ENCODE measurements at regions not wholly inside any gene's neighbourhood (a gene's known extent, or its start where the extent isn't known, plus 50 kb on each side); places are given as distances from the start of the nearest gene placed in this dataset.
"Not testable (repeated sequence)": the region's sequence is repeated elsewhere in the genome, so short reads cannot be mapped to it uniquely, and the experiment has no call there.

DNA sequence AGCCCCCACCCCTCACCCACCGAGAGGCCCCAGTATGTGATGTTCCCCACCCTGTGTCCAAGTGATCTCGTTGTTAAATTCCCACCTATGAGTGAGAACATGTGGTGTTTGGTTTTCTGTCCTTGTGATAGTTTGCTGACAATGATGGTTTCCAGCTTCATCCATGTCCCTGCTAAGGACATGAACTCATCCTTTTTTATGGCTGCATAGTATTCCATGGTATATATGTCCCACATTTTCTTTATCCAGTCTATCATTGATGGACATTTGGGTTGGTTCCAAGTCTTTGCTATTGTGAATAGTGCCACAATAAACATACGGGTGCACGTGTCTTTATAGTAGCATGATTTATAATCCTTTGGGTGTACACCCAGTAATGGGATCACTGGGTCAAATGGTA, 79.2 kb downstream of the PXDC1 start:
- not testable (repeated sequence) for H3K4me1 ChIP-seq (ENCODE audit: insufficient read depth, low read length); H3K36me3 ChIP-seq (ENCODE audit: insufficient read depth, low read length); H3K27me3 ChIP-seq (ENCODE audit: insufficient read depth, low read length); H3K9ac ChIP-seq (ENCODE audit: low read depth, low read length); H3K4me3 ChIP-seq (ENCODE audit: low read length); H3K27ac ChIP-seq (ENCODE audit: low read depth, low read length)
- H3K9me3 ChIP-seq (ENCODE audit: insufficient read depth, low read depth, low read length) = peaks cover 14% of the 10 kb centered on the region
- 77% methylated on average over 3 of the region's 4 CpGs for WGBS

DNA sequence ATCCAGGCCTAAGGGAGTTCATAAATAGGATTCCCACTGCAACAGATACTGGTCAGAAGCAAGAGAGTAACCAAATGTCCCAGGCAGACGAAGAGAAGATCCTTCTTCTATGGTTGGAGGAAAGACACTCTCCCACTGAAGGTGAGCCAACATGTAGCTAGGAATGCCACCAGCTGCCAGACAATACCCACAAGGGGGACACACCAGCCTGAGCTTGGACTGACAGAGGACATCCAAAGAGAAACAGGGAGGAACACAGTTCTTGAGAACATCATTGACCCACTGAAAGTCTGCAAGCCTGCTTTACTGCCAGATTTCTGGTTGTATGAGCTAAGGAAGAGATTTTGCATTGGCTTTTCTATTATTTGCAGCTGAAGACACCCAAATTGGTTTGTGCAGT, 80.1 kb downstream of the PXDC1 start:
- no peak overlapping the region for H3K4me3 ChIP-seq (ENCODE audit: low read length)
- no peak overlapping the region for H3K27ac ChIP-seq (ENCODE audit: low read depth, low read length)
- 100% methylated on average over 1 of the region's 1 CpG for WGBS
- no peaks in the 10 kb centered on the region for H3K27me3 ChIP-seq (ENCODE audit: insufficient read depth, low read length)
- H3K36me3 ChIP-seq (ENCODE audit: insufficient read depth, low read length) = no peaks in the 10 kb centered on the region
- H3K4me1 ChIP-seq (ENCODE audit: insufficient read depth, low read length) = no peaks in the 10 kb centered on the region
- no peak overlapping the region for H3K9ac ChIP-seq (ENCODE audit: low read depth, low read length)
- H3K9me3 ChIP-seq (ENCODE audit: insufficient read depth, low read depth, low read length) = peaks cover 14% of the 10 kb centered on the region

DNA sequence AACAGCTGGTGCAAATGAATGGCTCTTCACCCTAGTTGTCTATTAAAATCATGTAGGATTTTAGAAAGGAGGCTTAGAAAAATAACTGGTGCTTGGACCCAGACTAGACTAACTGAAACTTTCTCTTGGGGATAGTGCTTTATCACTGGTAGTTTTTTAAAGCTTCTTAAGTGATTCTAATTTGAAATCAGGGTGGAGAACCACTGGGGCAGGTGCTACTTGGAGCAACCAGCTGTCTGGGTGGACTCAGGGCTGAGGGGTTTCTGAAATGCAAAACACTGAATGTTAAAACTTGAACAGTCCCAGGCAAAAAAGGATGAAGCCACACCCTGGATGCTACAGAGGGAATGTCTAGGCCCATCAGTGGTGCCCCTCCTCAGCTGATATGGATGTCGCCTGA, 81.2 kb downstream of the PXDC1 start:
- Histone ChIP-seq H3K4me1 (ENCODE audit: insufficient read depth, low read length) (peaks cover 4% of the 10 kb centered on the region), H3K4me3 (ENCODE audit: low read length) (no peak overlapping the region), H3K27me3 (ENCODE audit: insufficient read depth, low read length) (no peaks in the 10 kb centered on the region), H3K9ac (ENCODE audit: low read depth, low read length) (no peak overlapping the region), H3K27ac (ENCODE audit: low read depth, low read length) (no peak overlapping the region), H3K9me3 (ENCODE audit: insufficient read depth, low read depth, low read length) (peaks cover 14% of the 10 kb centered on the region), H3K36me3 (ENCODE audit: insufficient read depth, low read length) (no peaks in the 10 kb centered on the region)
- 86% methylated on average over 1 of the region's 1 CpG for WGBS

DNA sequence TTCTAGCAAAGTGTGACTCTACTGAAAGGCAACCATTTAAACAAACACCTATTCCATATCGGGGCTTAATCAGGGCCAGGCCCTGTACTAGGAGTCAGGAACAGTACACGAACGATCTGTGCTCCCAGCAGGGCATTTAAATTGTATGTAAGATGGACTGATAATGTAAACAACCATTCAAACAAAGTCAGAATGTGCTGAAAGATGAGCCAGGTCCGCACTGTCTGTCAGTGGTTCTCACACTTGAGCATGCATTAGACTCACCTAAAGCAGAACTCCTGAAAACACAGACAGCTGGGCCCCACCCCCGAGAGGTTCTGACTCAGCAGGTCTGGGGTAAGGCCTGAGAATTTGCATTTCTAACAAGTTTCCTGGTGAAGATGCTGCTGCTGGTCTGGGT, 81.6 kb downstream of the PXDC1 start:
- no peaks in the 10 kb centered on the region for H3K27me3 ChIP-seq (ENCODE audit: insufficient read depth, low read length)
- no peak overlapping the region for H3K27ac ChIP-seq (ENCODE audit: low read depth, low read length)
- H3K4me3 ChIP-seq (ENCODE audit: low read length) = no peak overlapping the region
- no peak overlapping the region for H3K9ac ChIP-seq (ENCODE audit: low read depth, low read length)
- WGBS = 84% methylated on average over 5 of the region's 5 CpGs
- peaks cover 14% of the 10 kb centered on the region for H3K9me3 ChIP-seq (ENCODE audit: insufficient read depth, low read depth, low read length)
- H3K36me3 ChIP-seq (ENCODE audit: insufficient read depth, low read length) = no peaks in the 10 kb centered on the region
- H3K4me1 ChIP-seq (ENCODE audit: insufficient read depth, low read length) = peaks cover 9% of the 10 kb centered on the region

DNA sequence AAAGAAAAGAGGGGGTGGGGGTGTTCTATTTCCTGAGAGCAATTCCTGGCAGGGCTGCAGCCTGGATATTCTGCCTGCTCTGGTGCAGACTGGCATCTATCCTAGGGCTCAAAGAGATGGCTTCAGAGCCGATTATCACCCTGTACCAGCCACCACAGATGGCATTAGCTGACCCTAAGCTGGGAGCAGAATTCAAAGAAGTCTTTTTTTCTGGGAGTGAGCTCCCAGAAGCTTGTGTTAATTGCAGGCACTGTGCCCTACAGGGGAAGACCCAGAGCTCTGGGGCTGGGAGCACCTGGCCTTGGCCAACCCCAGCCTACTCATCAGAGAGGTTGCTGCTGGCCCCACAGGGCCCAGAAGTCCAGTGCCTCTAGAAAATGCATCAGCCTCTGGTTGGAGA, 85.9 kb downstream of the PXDC1 start:
- H3K4me3 ChIP-seq (ENCODE audit: low read length) = no peak overlapping the region
- peaks cover 18% of the 10 kb centered on the region for H3K4me1 ChIP-seq (ENCODE audit: insufficient read depth, low read length)
- H3K27me3 ChIP-seq (ENCODE audit: insufficient read depth, low read length) = no peaks in the 10 kb centered on the region
- H3K9me3 ChIP-seq (ENCODE audit: insufficient read depth, low read depth, low read length) = peaks cover 14% of the 10 kb centered on the region
- 86% methylated on average over 1 of the region's 1 CpG for WGBS
- H3K9ac ChIP-seq (ENCODE audit: low read depth, low read length) = no peak overlapping the region
- no peaks in the 10 kb centered on the region for H3K36me3 ChIP-seq (ENCODE audit: insufficient read depth, low read length)
- H3K27ac ChIP-seq (ENCODE audit: low read depth, low read length) = no peak overlapping the region

DNA sequence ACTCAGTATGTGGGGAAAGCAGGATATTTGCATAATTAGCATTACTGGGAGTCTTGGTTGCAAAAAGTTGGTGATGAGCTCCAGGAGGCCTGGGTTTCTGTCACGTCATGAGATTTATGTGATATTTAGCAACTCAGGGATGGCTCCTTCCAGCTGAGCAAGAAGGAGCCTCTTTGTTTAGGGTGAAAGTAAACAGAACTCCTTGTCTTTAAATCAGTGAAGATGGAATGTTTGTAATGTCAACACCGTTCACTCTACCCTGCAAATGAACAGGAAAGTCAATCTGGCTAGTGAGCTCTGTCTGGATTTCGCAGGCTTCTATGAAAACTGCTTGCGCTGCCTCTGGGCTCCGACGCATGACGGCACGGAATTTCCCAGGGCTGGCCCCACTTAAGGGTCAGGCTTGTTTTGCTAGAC, 86.9 kb downstream of the PXDC1 start:
- no peak overlapping the region for H3K4me3 ChIP-seq (ENCODE audit: low read length)
- H3K9ac ChIP-seq (ENCODE audit: low read depth, low read length) = no peak overlapping the region
- peaks cover 18% of the 10 kb centered on the region for H3K4me1 ChIP-seq (ENCODE audit: insufficient read depth, low read length)
- no peaks in the 10 kb centered on the region for H3K27me3 ChIP-seq (ENCODE audit: insufficient read depth, low read length)
- H3K27ac ChIP-seq (ENCODE audit: low read depth, low read length) = peak overlapping the region; percentile 16; the same call in 1 of the 2 replicates
- no peaks in the 10 kb centered on the region for H3K36me3 ChIP-seq (ENCODE audit: insufficient read depth, low read length)
- WGBS = 61% methylated on average over 8 of the region's 8 CpGs
- H3K9me3 ChIP-seq (ENCODE audit: insufficient read depth, low read depth, low read length) = peaks cover 13% of the 10 kb centered on the region

DNA sequence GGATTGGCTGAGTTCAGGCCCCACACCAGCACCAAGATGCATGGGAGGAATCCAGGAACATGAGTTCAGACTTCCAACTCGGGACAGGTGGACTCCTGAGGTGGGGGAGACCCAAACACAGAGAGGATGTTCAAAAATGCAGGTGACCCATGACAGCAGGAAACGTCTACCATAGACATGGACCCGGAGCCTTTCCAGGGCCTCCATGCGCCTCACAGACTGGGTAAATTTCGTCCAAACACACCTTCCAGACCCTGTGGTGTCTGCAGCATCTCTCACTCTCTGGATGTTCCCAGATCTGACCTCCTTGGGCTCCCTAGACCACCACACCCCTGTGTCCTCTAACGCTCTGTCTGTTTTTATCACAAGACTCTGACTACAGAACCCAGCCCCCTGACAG, 87.7 kb downstream of the PXDC1 start:
- Histone ChIP-seq H3K9ac (ENCODE audit: low read depth, low read length) (no peak overlapping the region), H3K36me3 (ENCODE audit: insufficient read depth, low read length) (no peaks in the 10 kb centered on the region), H3K27ac (ENCODE audit: low read depth, low read length) (no peak overlapping the region), H3K27me3 (ENCODE audit: insufficient read depth, low read length) (no peaks in the 10 kb centered on the region), H3K4me3 (ENCODE audit: low read length) (no peak overlapping the region), H3K9me3 (ENCODE audit: insufficient read depth, low read depth, low read length) (peaks cover 5% of the 10 kb centered on the region), H3K4me1 (ENCODE audit: insufficient read depth, low read length) (peaks cover 18% of the 10 kb centered on the region)
- 91% methylated on average over 6 of the region's 6 CpGs for WGBS

DNA sequence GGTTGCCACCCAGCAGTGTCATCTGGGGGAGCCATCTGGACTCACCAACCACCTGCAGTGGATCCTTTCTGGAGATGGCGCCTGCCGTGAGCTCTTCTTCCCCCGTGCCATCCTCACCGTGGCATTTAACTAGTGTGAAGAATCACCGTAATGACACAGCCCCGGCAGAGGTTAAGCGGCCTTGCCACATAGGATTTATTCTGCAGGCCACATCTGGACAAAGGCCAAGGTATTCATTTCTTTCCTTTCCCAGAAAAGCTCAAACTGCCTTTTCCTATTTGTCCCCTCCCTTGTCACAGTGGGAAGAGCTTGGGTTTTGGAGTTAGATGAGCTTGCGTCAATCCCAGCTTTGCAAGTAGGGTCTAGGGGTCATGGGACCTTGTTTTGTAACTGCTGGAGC, 88.4 kb downstream of the PXDC1 start:
- H3K36me3 ChIP-seq (ENCODE audit: insufficient read depth, low read length) = no peaks in the 10 kb centered on the region
- no peak overlapping the region for H3K4me3 ChIP-seq (ENCODE audit: low read length)
- 94% methylated on average over 8 of the region's 8 CpGs for WGBS
- H3K9ac ChIP-seq (ENCODE audit: low read depth, low read length) = no peak overlapping the region
- peaks cover 18% of the 10 kb centered on the region for H3K4me1 ChIP-seq (ENCODE audit: insufficient read depth, low read length)
- peaks cover 4% of the 10 kb centered on the region; the same call in 1 of the 2 replicates for H3K9me3 ChIP-seq (ENCODE audit: insufficient read depth, low read depth, low read length)
- no peak overlapping the region for H3K27ac ChIP-seq (ENCODE audit: low read depth, low read length)
- no peaks in the 10 kb centered on the region for H3K27me3 ChIP-seq (ENCODE audit: insufficient read depth, low read length)

DNA sequence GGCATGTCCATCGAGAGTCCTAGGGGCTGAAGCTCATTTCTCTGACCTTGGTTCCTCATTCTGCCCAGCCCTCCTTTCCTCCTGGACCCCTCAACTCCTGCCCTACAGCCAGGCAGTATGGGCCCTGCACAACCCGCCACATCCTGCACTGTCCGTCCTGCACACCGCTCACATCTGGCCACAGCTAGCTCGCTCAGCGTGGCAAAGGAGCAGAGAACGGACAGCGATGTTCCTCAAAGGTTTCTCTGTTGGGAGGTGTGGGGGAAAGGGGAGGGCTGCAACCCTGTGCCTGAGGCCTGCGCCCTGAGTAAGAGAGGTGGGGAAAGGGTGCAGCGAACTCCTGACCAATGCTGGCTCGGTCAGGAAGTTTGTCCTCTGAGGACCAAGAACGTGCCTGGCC, 90.1 kb downstream of the PXDC1 start:
- no peaks in the 10 kb centered on the region for H3K36me3 ChIP-seq (ENCODE audit: insufficient read depth, low read length)
- H3K4me1 ChIP-seq (ENCODE audit: insufficient read depth, low read length) = peaks cover 18% of the 10 kb centered on the region
- WGBS = 94% methylated on average over 12 of the region's 12 CpGs
- no peak overlapping the region for H3K9ac ChIP-seq (ENCODE audit: low read depth, low read length)
- no peaks in the 10 kb centered on the region for H3K9me3 ChIP-seq (ENCODE audit: insufficient read depth, low read depth, low read length)
- H3K27ac ChIP-seq (ENCODE audit: low read depth, low read length) = no peak overlapping the region
- no peaks in the 10 kb centered on the region for H3K27me3 ChIP-seq (ENCODE audit: insufficient read depth, low read length)
- H3K4me3 ChIP-seq (ENCODE audit: low read length) = no peak overlapping the region

DNA sequence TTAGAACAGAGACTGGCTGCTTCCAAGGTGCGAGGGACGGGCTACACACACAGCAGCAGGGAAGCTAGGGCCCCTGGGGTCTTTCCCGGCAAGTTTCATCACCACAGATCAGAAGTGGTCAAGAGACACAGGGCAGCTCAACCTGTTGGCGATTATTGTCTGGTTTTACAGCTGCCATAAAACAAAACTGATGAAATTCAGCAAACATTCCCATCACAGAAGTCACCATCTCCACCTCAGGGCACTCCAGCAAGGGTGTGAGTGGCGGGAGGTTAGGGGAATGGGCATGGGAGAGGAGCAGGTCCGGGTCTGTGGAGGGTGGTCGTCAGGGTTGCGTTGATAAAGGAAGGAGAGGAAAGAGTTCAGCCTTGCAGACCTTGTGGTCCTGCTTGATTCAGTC, 91.0 kb downstream of the PXDC1 start:
- no peak overlapping the region for H3K4me3 ChIP-seq (ENCODE audit: low read length)
- H3K36me3 ChIP-seq (ENCODE audit: insufficient read depth, low read length) = no peaks in the 10 kb centered on the region
- H3K27me3 ChIP-seq (ENCODE audit: insufficient read depth, low read length) = no peaks in the 10 kb centered on the region
- H3K9me3 ChIP-seq (ENCODE audit: insufficient read depth, low read depth, low read length) = no peaks in the 10 kb centered on the region
- WGBS = 91% methylated on average over 8 of the region's 8 CpGs
- peaks cover 15% of the 10 kb centered on the region for H3K4me1 ChIP-seq (ENCODE audit: insufficient read depth, low read length)
- no peak overlapping the region for H3K27ac ChIP-seq (ENCODE audit: low read depth, low read length)
- H3K9ac ChIP-seq (ENCODE audit: low read depth, low read length) = no peak overlapping the region

DNA sequence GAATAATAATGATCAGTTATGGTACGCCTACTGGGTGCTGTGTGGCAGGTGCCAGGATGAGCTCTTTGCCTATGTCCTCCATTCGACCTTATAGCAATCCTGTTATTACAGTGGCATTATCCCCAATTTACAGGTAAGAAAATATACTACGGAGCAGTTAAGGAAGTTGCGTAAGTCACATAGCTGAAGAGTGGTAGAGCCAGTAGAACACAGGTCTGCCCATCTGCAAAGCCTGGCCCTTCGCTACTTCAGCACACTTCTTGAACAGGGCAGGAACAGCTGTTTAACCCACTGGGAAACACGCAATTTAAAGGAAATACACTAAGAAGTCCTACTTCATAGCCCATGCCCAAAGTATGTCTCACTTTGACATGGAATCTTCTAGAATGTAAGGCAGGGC, 91.8 kb downstream of the PXDC1 start:
- H3K4me1 ChIP-seq (ENCODE audit: insufficient read depth, low read length) = peaks cover 8% of the 10 kb centered on the region
- H3K27ac ChIP-seq (ENCODE audit: low read depth, low read length) = no peak overlapping the region
- no peaks in the 10 kb centered on the region for H3K27me3 ChIP-seq (ENCODE audit: insufficient read depth, low read length)
- H3K36me3 ChIP-seq (ENCODE audit: insufficient read depth, low read length) = no peaks in the 10 kb centered on the region
- no peak overlapping the region for H3K4me3 ChIP-seq (ENCODE audit: low read length)
- H3K9ac ChIP-seq (ENCODE audit: low read depth, low read length) = no peak overlapping the region
- 93% methylated on average over 6 of the region's 6 CpGs for WGBS
- no peaks in the 10 kb centered on the region for H3K9me3 ChIP-seq (ENCODE audit: insufficient read depth, low read depth, low read length)

DNA sequence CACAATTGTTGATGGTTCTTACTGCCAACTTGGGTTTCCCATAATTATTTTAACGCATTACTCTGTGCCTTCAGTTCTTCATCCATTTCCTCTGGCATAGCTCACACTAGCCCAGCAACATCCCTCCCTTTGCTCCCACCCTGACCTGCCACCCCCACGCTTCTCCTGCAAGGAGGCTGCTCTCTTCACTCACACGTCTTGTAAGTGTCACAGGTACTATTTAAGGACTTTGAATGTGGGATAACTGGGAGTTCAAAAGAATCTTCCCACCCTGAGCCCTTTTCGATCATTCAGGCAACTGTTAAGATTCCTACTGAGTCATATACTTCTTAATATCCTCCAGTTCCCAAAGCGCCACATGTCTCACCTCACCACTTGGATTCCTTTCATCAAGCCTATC, 95.4 kb downstream of the PXDC1 start:
- Histone ChIP-seq H3K4me3 (ENCODE audit: low read length) (no peak overlapping the region), H3K27me3 (ENCODE audit: insufficient read depth, low read length) (no peaks in the 10 kb centered on the region), H3K9me3 (ENCODE audit: insufficient read depth, low read depth, low read length) (no peaks in the 10 kb centered on the region), H3K4me1 (ENCODE audit: insufficient read depth, low read length) (no peaks in the 10 kb centered on the region), H3K27ac (ENCODE audit: low read depth, low read length) (no peak overlapping the region), H3K9ac (ENCODE audit: low read depth, low read length) (no peak overlapping the region), H3K36me3 (ENCODE audit: insufficient read depth, low read length) (no peaks in the 10 kb centered on the region)
- WGBS = 87% methylated on average over 5 of the region's 5 CpGs
